H1 (cell line): ENCODE measurements at regions not wholly inside any gene's neighbourhood (a gene's known extent, or its start where the extent isn't known, plus 50 kb on each side); places are given as distances from the start of the nearest gene placed in this dataset.

ENCODE experiments used
- CTCF ChIA-PET: fragments of 300-600 bp; sonication (Branson Sonifier 250); formaldehyde crosslinking; loops from one replicate; lab custom pipeline; 2021; ENCODE audit not compliant: partially characterized antibody; lab: Charles Lee
- POLR2A ChIA-PET: fragments of 300-600 bp; sonication (Branson Sonifier 250); formaldehyde crosslinking; loops from one replicate; lab custom pipeline; 2021; ENCODE audit warnings: inconsistent platforms; ENCODE audit not compliant: partially characterized antibody; lab: Charles Lee
- DNase-seq, 2 experiments: peaks; one replicate each; pipeline versions ENCODE4 v3.0.0 to v3.0.0-alpha.2; 2010 to 2022; ENCODE audit warnings: low spot score in 2 of 2, low read depth in 1 of 2, mixed read lengths in 1 of 2
- FAIRE-seq: peaks from 2 replicates; lab custom pipeline; 2011; peaks lifted over from hg19 to GRCh38; lab: Jason Lieb, UNC
- H2AFZ ChIP-seq: 2 replicates; pipeline ENCODE4 v1.8.1; 2012; ENCODE audit warnings: low read length, inconsistent platforms
- H2AK5ac ChIP-seq: 2 replicates; pipeline ENCODE4 v1.6.1; 2013; ENCODE audit warnings: low read depth, low read length
- H2BK120ac ChIP-seq: replicated peaks from 2 replicates; pipeline ENCODE3; 2013; ENCODE audit warnings: low read depth, low read length, inconsistent platforms
- H2BK12ac ChIP-seq: 2 replicates; pipeline ENCODE4 v1.6.1; 2013; ENCODE audit warnings: low read depth, low read length
- H2BK15ac ChIP-seq: 2 replicates; pipeline ENCODE4 v1.6.1; 2013; ENCODE audit warnings: low read length
- H2BK20ac ChIP-seq: 2 replicates; pipeline ENCODE4 v1.6.1; 2013; ENCODE audit warnings: low read length
- H2BK5ac ChIP-seq: 2 replicates; pipeline ENCODE4 v1.6.1; 2013; ENCODE audit warnings: low read depth, low read length
- H3K14ac ChIP-seq: 2 replicates; pipeline ENCODE4 v1.6.1; 2013; ENCODE audit warnings: inconsistent platforms; ENCODE audit not compliant: insufficient read length
- H3K18ac ChIP-seq: 2 replicates; pipeline ENCODE4 v1.6.1; 2013; ENCODE audit warnings: low read length; ENCODE audit errors: extremely low read depth
- H3K23ac ChIP-seq: 2 replicates; pipeline ENCODE4 v1.6.1; 2013; ENCODE audit warnings: inconsistent platforms; ENCODE audit not compliant: insufficient read length
- H3K23me2 ChIP-seq: 2 replicates; pipeline ENCODE4 v1.6.1; 2013; ENCODE audit warnings: low read depth, low read length
- H3K27ac ChIP-seq: 2 replicates; pipeline ENCODE4 v1.6.1; 2011; ENCODE audit warnings: low read depth, low read length, inconsistent platforms
- H3K27me3 ChIP-seq, 4 experiments: replicated peaks in 1 of 4; 1 replicate in 1 of 4; 2 replicates in 3 of 4; pipeline versions ENCODE4 v1.6.1 to v1.8.1; 2011 to 2013; ENCODE audit warnings: low read length in 3 of 4, mild to moderate bottlenecking in 3 of 4, inconsistent platforms in 2 of 4, mixed read lengths in 2 of 4, moderate library complexity in 1 of 4; ENCODE audit not compliant: control insufficient read depth in 3 of 4, insufficient read depth in 3 of 4; ENCODE audit errors: extremely low read depth in 1 of 4
- H3K36me3 ChIP-seq, 4 experiments: 2 replicates each; pipeline versions ENCODE4 v1.6.1 to v1.8.1; 2011 to 2013; ENCODE audit warnings: mild to moderate bottlenecking in 4 of 4, low read length in 3 of 4, moderate library complexity in 2 of 4, control low read depth in 1 of 4, inconsistent platforms in 1 of 4; ENCODE audit not compliant: insufficient read depth in 4 of 4, control insufficient read depth in 2 of 4
- H3K4ac ChIP-seq: replicated peaks from 2 replicates; pipeline ENCODE3; 2013; ENCODE audit warnings: low read length, low read depth, mixed read lengths, inconsistent platforms; ENCODE audit not compliant: insufficient read length
- H3K4me1 ChIP-seq, 4 experiments: replicated peaks in 1 of 4; 1 replicate in 1 of 4; 2 replicates in 3 of 4; pipeline versions ENCODE4 v1.6.1 to v1.8.1; 2011 to 2013; ENCODE audit warnings: low read length in 3 of 4, inconsistent platforms in 2 of 4, mixed read lengths in 1 of 4; ENCODE audit not compliant: insufficient read depth in 4 of 4, control insufficient read depth in 3 of 4
- H3K4me2 ChIP-seq, 2 experiments: 2 replicates each; pipeline versions ENCODE4 v1.6.1 to v1.8.1; 2011 to 2013; ENCODE audit warnings: low read depth in 2 of 2, low read length in 2 of 2, control low read depth in 1 of 2, inconsistent platforms in 1 of 2, mild to moderate bottlenecking in 1 of 2; ENCODE audit not compliant: insufficient read depth in 1 of 2
- H3K4me3 ChIP-seq, 4 experiments: fragments of 200-600, 300-600 bp in 1 of 4; sonication (generic), shearing (Covaris generic), sonication (Bioruptor Twin) in 1 of 4; 2 replicates each; pipeline versions ENCODE4 v1.5.1 to v1.8.1; 2011 to 2016; ENCODE audit warnings: low read length in 4 of 4, low read depth in 3 of 4, control low read depth in 2 of 4, inconsistent platforms in 2 of 4, mild to moderate bottlenecking in 2 of 4, mixed read lengths in 1 of 4, moderate library complexity in 1 of 4; ENCODE audit not compliant: insufficient read depth in 2 of 4; ENCODE audit errors: extremely low read depth in 1 of 4
- H3K56ac ChIP-seq: replicated peaks from 2 replicates; pipeline ENCODE3; 2013; ENCODE audit warnings: low read depth, mild to moderate bottlenecking, mixed read lengths, low read length, inconsistent platforms; ENCODE audit not compliant: insufficient read length
- H3K79me1 ChIP-seq: 2 replicates; pipeline ENCODE4 v1.6.1; 2013; ENCODE audit warnings: low read depth, low read length, control low read depth
- H3K79me2 ChIP-seq, 2 experiments: 2 replicates each; pipeline versions ENCODE4 v1.6.1 to v1.8.1; 2012 to 2013; ENCODE audit warnings: low read length in 2 of 2, mild to moderate bottlenecking in 2 of 2, inconsistent platforms in 1 of 2; ENCODE audit not compliant: insufficient read depth in 2 of 2, control insufficient read depth in 1 of 2
- H3K9ac ChIP-seq, 4 experiments: replicated peaks in 1 of 4; 1 replicate in 1 of 4; 2 replicates in 3 of 4; pipeline versions ENCODE4 v1.6.1 to v1.8.1; 2011 to 2013; ENCODE audit warnings: low read depth in 3 of 4, low read length in 3 of 4, control low read depth in 2 of 4, mild to moderate bottlenecking in 2 of 4, moderate library complexity in 2 of 4, inconsistent platforms in 1 of 4; ENCODE audit errors: extremely low read depth in 1 of 4
- H3K9me3 ChIP-seq, 2 experiments: 2 replicates each; pipeline versions ENCODE4 v1.6.1 to v1.8.1; 2012 to 2013; ENCODE audit warnings: mild to moderate bottlenecking in 2 of 2, moderate library complexity in 2 of 2, control low read depth in 1 of 2, inconsistent platforms in 1 of 2, low read depth in 1 of 2, low read length in 1 of 2, mixed read lengths in 1 of 2; ENCODE audit not compliant: insufficient read depth in 2 of 2
- H4K20me1 ChIP-seq, 2 experiments: replicated peaks in 1 of 2; 2 replicates each; pipeline versions ENCODE3 to v1.8.1; 2011 to 2013; ENCODE audit warnings: inconsistent platforms in 2 of 2, low read length in 2 of 2, mild to moderate bottlenecking in 1 of 2; ENCODE audit not compliant: insufficient read depth in 2 of 2, control insufficient read depth in 1 of 2
- H4K5ac ChIP-seq: 2 replicates; pipeline ENCODE4 v1.6.1; 2013; ENCODE audit warnings: low read length, low read depth, mixed read lengths, inconsistent platforms; ENCODE audit not compliant: insufficient read length
- H4K8ac ChIP-seq: 2 replicates; pipeline ENCODE4 v1.8.0; 2013; ENCODE audit warnings: mild to moderate bottlenecking, moderate library complexity, low read length, inconsistent platforms; ENCODE audit not compliant: insufficient read depth; ENCODE audit errors: extremely low read depth
- H4K91ac ChIP-seq: replicated peaks from 2 replicates; pipeline ENCODE3; 2013; ENCODE audit warnings: low read length, mixed read lengths, inconsistent platforms; ENCODE audit not compliant: insufficient read length
- CTBP2 ChIP-seq: IDR thresholded peaks from 2 replicates; pipeline ENCODE4 v1.7.0; 2011; ENCODE audit warnings: borderline replicate concordance, mild to moderate bottlenecking, moderate library complexity, mixed read lengths, low read length; ENCODE audit not compliant: insufficient read depth, insufficient read length
- GABPA ChIP-seq: IDR thresholded peaks from 2 replicates; pipeline ENCODE4 v1.6.1; 2011; ENCODE audit warnings: mild to moderate bottlenecking, low read length, moderate library complexity, borderline replicate concordance; ENCODE audit not compliant: insufficient read depth
- HDAC6 ChIP-seq: IDR thresholded peaks from one replicate; pipeline ENCODE4 v1.7.1; 2012; ENCODE audit warnings: low read depth, mild to moderate bottlenecking, inconsistent platforms, low read length, moderate library complexity
- NANOG ChIP-seq: IDR thresholded peaks from 2 replicates; pipeline ENCODE4 v1.6.1; 2011; ENCODE audit warnings: low read length, low read depth, mild to moderate bottlenecking, inconsistent platforms; ENCODE audit not compliant: insufficient read depth, poor library complexity, severe bottlenecking
- NRF1 ChIP-seq: IDR thresholded peaks from 2 replicates; pipeline ENCODE4 v1.6.1; 2011; ENCODE audit warnings: mild to moderate bottlenecking, low read depth, low read length, improper control_type of control experiment
- RBBP5 ChIP-seq: IDR thresholded peaks from 2 replicates; pipeline ENCODE4 v1.7.1; 2012; ENCODE audit warnings: low read depth, mild to moderate bottlenecking, inconsistent platforms, low read length, moderate library complexity, borderline replicate concordance
- SIN3A ChIP-seq, 2 experiments: IDR thresholded peaks in 1 of 2; conservative IDR thresholded peaks in 1 of 2; 2 replicates each; pipeline ENCODE4 v1.6.1; 2011 to 2012; ENCODE audit warnings: low read length in 2 of 2, improper control_type of control experiment in 1 of 2, low read depth in 1 of 2, mild to moderate bottlenecking in 1 of 2
- WGBS, 2 experiments: shearing (Covaris generic) in 1 of 2; methylation state at CpG; one replicate each; pipeline versions ENCODE4 v1.1.6 to v1.1.7; 2013 to 2015; ENCODE audit warnings: low lambda C conversion rate in 2 of 2, mixed read lengths in 2 of 2, inconsistent platforms in 1 of 2, low coverage in 1 of 2, missing lambda C conversion rate in 1 of 2; ENCODE audit not compliant: insufficient replicate concordance in 2 of 2, insufficient coverage in 1 of 2, insufficient read length in 1 of 2; ENCODE audit errors: extremely low coverage in 1 of 2, missing lambda C conversion rate in 1 of 2; 5-methylcytosine and 5-hydroxymethylcytosine counted together
- TF ChIP-seq, protein P1 (sequence below): IDR thresholded peaks from 2 replicates; pipeline ENCODE4 v1.6.1; 2012; ENCODE audit warnings: low read length, inconsistent platforms
- TF ChIP-seq, protein P2 (sequence below): IDR thresholded peaks from 2 replicates; pipeline ENCODE4 v1.6.1; 2012; ENCODE audit warnings: inconsistent platforms
- TF ChIP-seq, protein P3 (sequence below): IDR thresholded peaks from 2 replicates; pipeline ENCODE4 v1.6.1; 2011; ENCODE audit warnings: low read length, improper control_type of control experiment

DNA sequence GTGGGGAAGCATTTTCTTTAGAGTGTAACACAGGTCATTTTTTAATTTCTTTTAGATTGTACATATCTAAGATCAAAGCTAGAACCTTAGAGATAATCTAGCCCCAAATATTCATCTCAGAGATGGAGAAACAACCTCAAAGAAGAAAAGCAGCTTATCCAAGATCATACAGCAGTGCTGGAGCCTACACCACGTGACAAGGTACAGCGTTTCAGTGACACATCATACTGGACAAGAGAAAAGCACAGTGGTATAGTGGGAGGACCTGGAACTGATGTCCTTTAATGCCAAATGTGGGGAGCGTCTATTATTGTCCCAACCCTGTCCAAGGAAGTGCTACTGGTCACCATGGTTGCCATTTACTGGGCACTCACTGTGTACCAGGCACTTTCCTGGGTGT lies 445.8 kb downstream of the RPS24 start:
- DNase-seq (no peak), FAIRE-seq (no peak)
- H3K79me1 ChIP-seq: no peaks in the 10 kb centered on the region
- no peak overlapping the region for H2BK20ac ChIP-seq
- H3K27ac ChIP-seq: no peak overlapping the region
- WGBS, 2 experiments: 88% methylated on average over 3 of the region's 3 CpGs; no CpG with 5 or more reads in 1 of the 2 experiments
- H4K5ac ChIP-seq: no peak overlapping the region
- H3K4me2 ChIP-seq: no peak overlapping the region
- H3K9me3 ChIP-seq: no peaks in the 10 kb centered on the region
- H3K4me3 ChIP-seq: no peak overlapping the region
- no peaks in the 10 kb centered on the region for H3K36me3 ChIP-seq
- H3K23me2 ChIP-seq: no peaks in the 10 kb centered on the region
- POLR2A ChIA-PET: no interaction called here
- H3K4me1 ChIP-seq: no peaks in the 10 kb centered on the region
- H3K18ac ChIP-seq: no peak overlapping the region
- CTCF ChIA-PET: interaction anchor here (0.6 to 1.1 kb wide), 2 partner anchors 9 to 55 kb away, joined by 3 read pairs; no protein-coding TSS in a partner anchor
- H3K56ac ChIP-seq: no peak overlapping the region
- H4K8ac ChIP-seq: no peak overlapping the region
- no peak overlapping the region for H3K9ac ChIP-seq
- H2BK15ac ChIP-seq: no peak overlapping the region
- no peak overlapping the region for H2BK120ac ChIP-seq
- H4K20me1 ChIP-seq: no peaks in the 10 kb centered on the region
- H2AK5ac ChIP-seq: no peak overlapping the region
- no peak overlapping the region for H3K14ac ChIP-seq
- no peak overlapping the region for H4K91ac ChIP-seq
- H3K4ac ChIP-seq: no peak overlapping the region
- H3K23ac ChIP-seq: no peak overlapping the region
- H3K27me3 ChIP-seq: no peaks in the 10 kb centered on the region
- no peaks in the 10 kb centered on the region for H3K79me2 ChIP-seq
- H2BK5ac ChIP-seq: no peak overlapping the region
- H2BK12ac ChIP-seq: no peak overlapping the region
- H2AFZ ChIP-seq: no peak overlapping the region
- no peak for TF ChIP-seq NRF1
- TF ChIP-seq, protein P1, sequence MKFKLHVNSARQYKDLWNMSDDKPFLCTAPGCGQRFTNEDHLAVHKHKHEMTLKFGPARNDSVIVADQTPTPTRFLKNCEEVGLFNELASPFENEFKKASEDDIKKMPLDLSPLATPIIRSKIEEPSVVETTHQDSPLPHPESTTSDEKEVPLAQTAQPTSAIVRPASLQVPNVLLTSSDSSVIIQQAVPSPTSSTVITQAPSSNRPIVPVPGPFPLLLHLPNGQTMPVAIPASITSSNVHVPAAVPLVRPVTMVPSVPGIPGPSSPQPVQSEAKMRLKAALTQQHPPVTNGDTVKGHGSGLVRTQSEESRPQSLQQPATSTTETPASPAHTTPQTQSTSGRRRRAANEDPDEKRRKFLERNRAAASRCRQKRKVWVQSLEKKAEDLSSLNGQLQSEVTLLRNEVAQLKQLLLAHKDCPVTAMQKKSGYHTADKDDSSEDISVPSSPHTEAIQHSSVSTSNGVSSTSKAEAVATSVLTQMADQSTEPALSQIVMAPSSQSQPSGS: no peak
- TF ChIP-seq, protein P2, sequence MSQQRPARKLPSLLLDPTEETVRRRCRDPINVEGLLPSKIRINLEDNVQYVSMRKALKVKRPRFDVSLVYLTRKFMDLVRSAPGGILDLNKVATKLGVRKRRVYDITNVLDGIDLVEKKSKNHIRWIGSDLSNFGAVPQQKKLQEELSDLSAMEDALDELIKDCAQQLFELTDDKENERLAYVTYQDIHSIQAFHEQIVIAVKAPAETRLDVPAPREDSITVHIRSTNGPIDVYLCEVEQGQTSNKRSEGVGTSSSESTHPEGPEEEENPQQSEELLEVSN: no peak
- no peak for TF ChIP-seq NANOG
- TF ChIP-seq, protein P3, sequence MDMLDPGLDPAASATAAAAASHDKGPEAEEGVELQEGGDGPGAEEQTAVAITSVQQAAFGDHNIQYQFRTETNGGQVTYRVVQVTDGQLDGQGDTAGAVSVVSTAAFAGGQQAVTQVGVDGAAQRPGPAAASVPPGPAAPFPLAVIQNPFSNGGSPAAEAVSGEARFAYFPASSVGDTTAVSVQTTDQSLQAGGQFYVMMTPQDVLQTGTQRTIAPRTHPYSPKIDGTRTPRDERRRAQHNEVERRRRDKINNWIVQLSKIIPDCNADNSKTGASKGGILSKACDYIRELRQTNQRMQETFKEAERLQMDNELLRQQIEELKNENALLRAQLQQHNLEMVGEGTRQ: no peak
- no peak for TF ChIP-seq HDAC6
- no peak for TF ChIP-seq CTBP2
- TF ChIP-seq GABPA: no peak
- no peak for TF ChIP-seq SIN3A (conservative IDR thresholded peaks at IDR 0.05 in 1 of 2, IDR thresholded peaks at IDR 0.05 in 1 of 2; ENCODE audit: low read depth in 1 of 2, low read length in 2 of 2)
- TF ChIP-seq RBBP5: no peak
